ENCODE measurements at regions not wholly inside any gene's neighbourhood (a gene's known extent, or its start where the extent isn't known, plus 50 kb on each side); places are given as distances from the start of the nearest gene placed in this dataset.

GRCh38 chr10:2670864-2671263 is 396.5 kb upstream of the PFKP start:
- Histone ChIP-seq H3K27me3 (no peaks in the 10 kb centered on the region), H3K4me1 (no peaks in the 10 kb centered on the region), H3K9me3 (no peaks in the 10 kb centered on the region), H3K4me3 (no peak overlapping the region), H3K27ac (no peak overlapping the region), H3K36me3 (no peaks in the 10 kb centered on the region)
- TF ChIP-seq CTCF (IDR thresholded peaks at IDR 0.05): no peak
- intact Hi-C loops (cut with DNase I): no loop called here
- DNase-seq (no peak), ATAC-seq (no peak)

GRCh38 chr10:2665772-2666171 is 401.6 kb upstream of the PFKP start:
- no peak for TF ChIP-seq CTCF (IDR thresholded peaks at IDR 0.05)

GRCh38 chr10:2660276-2660675 is 407.1 kb upstream of the PFKP start:
- Histone ChIP-seq H3K9me3 (peaks cover 0 to 11% of the 10 kb centered on the region in 2 donors), H3K4me3 (no peak overlapping the region), H3K27me3 (peaks cover 0 to 6% of the 10 kb centered on the region in 2 donors), H3K4me1 (no peaks in the 10 kb centered on the region), H3K27ac (no peak overlapping the region), H3K36me3 (no peaks in the 10 kb centered on the region)
- DNase-seq (no peak), ATAC-seq (no peak)
- intact Hi-C loops (cut with DNase I): no loop called here
- TF ChIP-seq CTCF (IDR thresholded peaks at IDR 0.05): no peak

More at GRCh38 chr10:2665772-2666171, 401.6 kb upstream of the PFKP start:
- ATAC-seq: no peak
- H3K27ac ChIP-seq: no peak overlapping the region
- peaks cover 0 to 12% of the 10 kb centered on the region in 2 donors for H3K9me3 ChIP-seq
- H3K36me3 ChIP-seq: no peaks in the 10 kb centered on the region
- H3K27me3 ChIP-seq: no peaks in the 10 kb centered on the region
- DNase-seq: no peak
- intact Hi-C loops (cut with DNase I): no loop called here
- no peak overlapping the region for H3K4me3 ChIP-seq
- no peaks in the 10 kb centered on the region for H3K4me1 ChIP-seq

GRCh38 chr10:2659660-2660209 is 407.6 kb upstream of the PFKP start:
- H3K27me3 ChIP-seq: peaks cover 0 to 6% of the 10 kb centered on the region in 2 donors
- peaks cover 0 to 5% of the 10 kb centered on the region in 2 donors for H3K9me3 ChIP-seq
- H3K4me3 ChIP-seq: no peak overlapping the region
- no peak for TF ChIP-seq CTCF (IDR thresholded peaks at IDR 0.05)
- DNase-seq: no peak
- ATAC-seq: no peak
- intact Hi-C loops (cut with DNase I): no loop called here
- no peaks in the 10 kb centered on the region for H3K36me3 ChIP-seq
- H3K4me1 ChIP-seq: no peaks in the 10 kb centered on the region
- H3K27ac ChIP-seq: no peak overlapping the region

GRCh38 chr10:2658780-2659179 is 408.6 kb upstream of the PFKP start:
- Histone ChIP-seq H3K4me1 (no peaks in the 10 kb centered on the region), H3K4me3 (no peak overlapping the region), H3K36me3 (no peaks in the 10 kb centered on the region), H3K27ac (no peak overlapping the region), H3K9me3 (no peaks in the 10 kb centered on the region), H3K27me3 (peaks cover 0 to 6% of the 10 kb centered on the region in 2 donors)
- intact Hi-C loops (cut with DNase I): no loop called here
- DNase-seq (no peak), ATAC-seq (no peak)
- no peak for TF ChIP-seq CTCF (IDR thresholded peaks at IDR 0.05)
